ENCODE measurements at regions not wholly inside any gene's neighbourhood (a gene's known extent, or its start where the extent isn't known, plus 50 kb on each side); places are given as distances from the start of the nearest gene placed in this dataset.

DNA sequence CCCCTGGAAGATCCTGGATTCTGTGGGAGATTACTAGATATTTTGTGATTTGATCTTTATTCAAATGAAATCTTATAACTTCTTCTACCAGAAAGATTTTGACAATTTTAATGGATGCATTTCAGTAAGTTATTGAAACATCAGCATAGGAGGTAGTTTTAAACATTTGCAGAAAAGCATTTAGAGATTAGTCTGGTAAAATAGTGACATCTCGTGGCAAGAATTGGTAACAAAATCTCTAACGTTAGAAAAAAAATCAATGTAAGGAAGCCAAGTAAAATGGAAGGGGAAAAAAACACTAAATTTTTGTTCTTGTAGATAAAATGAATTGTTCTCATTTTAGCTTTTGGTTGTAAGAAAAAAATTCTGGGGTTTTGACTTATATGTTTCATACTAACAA is 73.3 kb downstream of the TASL start:
- Histone ChIP-seq H3K4me3 (ENCODE audit: low read length) (no peak overlapping the region), H3K9me3 (ENCODE audit: control insufficient read depth, low read length) (peaks cover 7% of the 10 kb centered on the region), H3K4me1 (ENCODE audit: control insufficient read depth, insufficient read depth, low read length) (no peaks in the 10 kb centered on the region), H3K9ac (ENCODE audit: low read length) (no peak overlapping the region), H3K36me3 (ENCODE audit: control insufficient read depth, insufficient read depth, low read length, severe bottlenecking) (no peaks in the 10 kb centered on the region), H3K27me3 (replicated peaks; ENCODE audit: control insufficient read depth, insufficient read depth, low read length) (peaks cover 7% of the 10 kb centered on the region)
- peak; percentile 68 for DNase-seq (ENCODE audit: low read depth)

- DNase-seq (ENCODE audit: low read depth), result no peak
- H3K36me3 ChIP-seq (ENCODE audit: control insufficient read depth, insufficient read depth, low read length, severe bottlenecking), result no peaks in the 10 kb centered on the region
- no peaks in the 10 kb centered on the region for H3K27me3 ChIP-seq (replicated peaks; ENCODE audit: control insufficient read depth, insufficient read depth, low read length)
- no peak overlapping the region for H3K4me3 ChIP-seq (ENCODE audit: low read length)
- peaks cover 6% of the 10 kb centered on the region for H3K4me1 ChIP-seq (ENCODE audit: control insufficient read depth, insufficient read depth, low read length)
- no peaks in the 10 kb centered on the region for H3K9me3 ChIP-seq (ENCODE audit: control insufficient read depth, low read length)
- H3K9ac ChIP-seq (ENCODE audit: low read length), result no peak overlapping the region
Measured at GRCh38 chrX:30495468-30495867, 82.1 kb downstream of the TASL start.

GRCh38 chrX:30493348-30493747 is 84.2 kb downstream of the TASL start:
- H3K9me3 ChIP-seq (ENCODE audit: control insufficient read depth, low read length), result no peaks in the 10 kb centered on the region
- H3K36me3 ChIP-seq (ENCODE audit: control insufficient read depth, insufficient read depth, low read length, severe bottlenecking), result no peaks in the 10 kb centered on the region
- no peaks in the 10 kb centered on the region for H3K4me1 ChIP-seq (ENCODE audit: control insufficient read depth, insufficient read depth, low read length)
- no peak overlapping the region for H3K9ac ChIP-seq (ENCODE audit: low read length)
- DNase-seq (ENCODE audit: low read depth), result no peak
- H3K27me3 ChIP-seq (replicated peaks; ENCODE audit: control insufficient read depth, insufficient read depth, low read length), result no peaks in the 10 kb centered on the region
- no peak overlapping the region for H3K4me3 ChIP-seq (ENCODE audit: low read length)

GRCh38 chrX:30489323-30489722 is 88.2 kb downstream of the TASL start:
- DNase-seq (ENCODE audit: low read depth), result no peak
- Histone ChIP-seq H3K4me1 (ENCODE audit: control insufficient read depth, insufficient read depth, low read length) (no peaks in the 10 kb centered on the region), H3K4me3 (ENCODE audit: low read length) (no peak overlapping the region), H3K36me3 (ENCODE audit: control insufficient read depth, insufficient read depth, low read length, severe bottlenecking) (no peaks in the 10 kb centered on the region), H3K9ac (ENCODE audit: low read length) (no peak overlapping the region), H3K9me3 (ENCODE audit: control insufficient read depth, low read length) (no peaks in the 10 kb centered on the region), H3K27me3 (replicated peaks; ENCODE audit: control insufficient read depth, insufficient read depth, low read length) (no peaks in the 10 kb centered on the region)

DNA sequence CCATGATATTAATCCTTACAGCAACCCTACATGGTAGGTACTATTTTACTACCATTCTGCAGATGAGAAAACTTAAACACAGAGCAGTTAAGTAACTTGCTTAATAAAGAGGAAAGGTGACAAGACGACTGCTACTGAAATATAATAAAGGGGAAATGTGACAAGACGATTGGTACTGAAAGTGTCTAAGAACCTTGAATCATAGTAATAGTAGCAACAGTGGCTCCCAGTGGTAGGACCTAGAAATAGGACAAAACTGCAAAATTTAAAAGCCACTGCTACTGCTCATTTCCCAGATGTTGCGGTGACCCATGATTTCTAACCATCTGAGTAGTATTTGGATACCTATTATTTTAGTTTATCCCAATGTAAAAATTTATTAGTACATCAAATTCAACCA is 89.5 kb downstream of the TASL start:
- Histone ChIP-seq H3K36me3 (ENCODE audit: control insufficient read depth, insufficient read depth, low read length, severe bottlenecking) (no peaks in the 10 kb centered on the region), H3K9me3 (ENCODE audit: control insufficient read depth, low read length) (no peaks in the 10 kb centered on the region), H3K4me3 (ENCODE audit: low read length) (no peak overlapping the region), H3K27me3 (replicated peaks; ENCODE audit: control insufficient read depth, insufficient read depth, low read length) (no peaks in the 10 kb centered on the region), H3K9ac (ENCODE audit: low read length) (no peak overlapping the region), H3K4me1 (ENCODE audit: control insufficient read depth, insufficient read depth, low read length) (no peaks in the 10 kb centered on the region)
- DNase-seq (ENCODE audit: low read depth), result peak; percentile 48

GRCh38 chrX:30483996-30484395 is 93.6 kb downstream of the TASL start:
- Histone ChIP-seq H3K4me3 (ENCODE audit: low read length) (no peak overlapping the region), H3K27me3 (replicated peaks; ENCODE audit: control insufficient read depth, insufficient read depth, low read length) (peaks cover 3% of the 10 kb centered on the region), H3K36me3 (ENCODE audit: control insufficient read depth, insufficient read depth, low read length, severe bottlenecking) (no peaks in the 10 kb centered on the region), H3K4me1 (ENCODE audit: control insufficient read depth, insufficient read depth, low read length) (no peaks in the 10 kb centered on the region), H3K9ac (ENCODE audit: low read length) (no peak overlapping the region), H3K9me3 (ENCODE audit: control insufficient read depth, low read length) (no peaks in the 10 kb centered on the region)
- DNase-seq (ENCODE audit: low read depth), result no peak

DNA sequence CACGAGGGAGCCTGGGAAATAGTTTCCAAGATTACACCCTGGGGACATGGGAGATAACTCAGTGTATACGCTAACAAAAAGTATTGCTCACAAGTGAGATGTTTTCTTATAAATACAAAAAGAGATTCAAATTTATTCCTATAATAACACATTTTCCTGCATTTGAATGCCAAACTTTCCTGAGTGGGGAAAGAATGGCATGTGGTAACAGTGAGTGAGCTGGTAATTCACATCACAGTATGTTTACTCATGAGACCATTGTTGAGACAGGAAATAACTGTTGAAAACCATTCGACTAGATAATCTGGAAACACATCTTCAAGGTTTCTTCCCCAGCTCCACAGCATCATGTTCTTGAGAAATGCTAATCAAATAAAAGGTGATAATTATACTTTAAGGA is 109.1 kb downstream of the TASL start:
- H3K4me1 ChIP-seq (ENCODE audit: control insufficient read depth, insufficient read depth, low read length), result peaks cover 13% of the 10 kb centered on the region
- H3K4me3 ChIP-seq (ENCODE audit: low read length), result no peak overlapping the region
- DNase-seq (ENCODE audit: low read depth), result no peak
- H3K27me3 ChIP-seq (replicated peaks; ENCODE audit: control insufficient read depth, insufficient read depth, low read length), result no peaks in the 10 kb centered on the region
- H3K9ac ChIP-seq (ENCODE audit: low read length), result peak overlapping the region; percentile 30
- no peaks in the 10 kb centered on the region for H3K36me3 ChIP-seq (ENCODE audit: control insufficient read depth, insufficient read depth, low read length, severe bottlenecking)
- no peaks in the 10 kb centered on the region for H3K9me3 ChIP-seq (ENCODE audit: control insufficient read depth, low read length)
